Aorta (tissue), 5 donors: ENCODE measurements at regions not wholly inside any gene's neighbourhood (a gene's known extent, or its start where the extent isn't known, plus 50 kb on each side); places are given as distances from the start of the nearest gene placed in this dataset.

Experiments
- ATAC-seq: fragments of 200-7000 bp; cut with Tn5 transposase; one replicate; pipeline ENCODE4 v1.9.1; 2022; ENCODE audit warnings: moderate library complexity; ENCODE audit not compliant: low FRiP score
- DNase-seq, 2 donors: peaks; one replicate each; pipeline ENCODE4 v3.0.0-alpha.2; 2020
- H3K27ac ChIP-seq, 2 donors: one replicate each; pipeline ENCODE4 v1.5.1; 2013; ENCODE audit warnings: low read length in 2 of 2, mild to moderate bottlenecking in 2 of 2, moderate library complexity in 2 of 2, control low read depth in 1 of 2, inconsistent platforms in 1 of 2, low read depth in 1 of 2
- H3K27me3 ChIP-seq, 2 donors: one replicate each; pipeline ENCODE4 v1.6.1; 2013; ENCODE audit warnings: control low read depth in 1 of 2, low read length in 1 of 2, mild to moderate bottlenecking in 1 of 2, moderate library complexity in 1 of 2; ENCODE audit not compliant: insufficient read depth in 2 of 2, control insufficient read depth in 1 of 2
- H3K36me3 ChIP-seq, 2 donors: one replicate each; pipeline ENCODE4 v1.6.1; 2013; ENCODE audit warnings: control low read depth in 1 of 2, low read length in 1 of 2, mild to moderate bottlenecking in 1 of 2; ENCODE audit not compliant: insufficient read depth in 2 of 2, control insufficient read depth in 1 of 2
- H3K4me1 ChIP-seq, 2 donors: one replicate each; pipeline ENCODE4 v1.6.1; 2013; ENCODE audit warnings: low read length in 2 of 2, control low read depth in 1 of 2, mild to moderate bottlenecking in 1 of 2, moderate library complexity in 1 of 2; ENCODE audit not compliant: insufficient read depth in 2 of 2, control insufficient read depth in 1 of 2
- H3K4me3 ChIP-seq, 2 donors: one replicate each; pipeline ENCODE4 v1.5.1; 2013; ENCODE audit warnings: low read length in 2 of 2, control low read depth in 1 of 2, mild to moderate bottlenecking in 1 of 2
- H3K9me3 ChIP-seq: one replicate; pipeline ENCODE4 v1.6.1; 2013; ENCODE audit warnings: mild to moderate bottlenecking, low read length; ENCODE audit not compliant: control insufficient read depth
- WGBS, 2 donors: extraction: QIAGEN DNeasy Blood & Tissue Kit; methylation state at CpG; one replicate each; pipeline ENCODE4 v1.1.7; 2013; 5-methylcytosine and 5-hydroxymethylcytosine counted together
- intact Hi-C, 2 donors: fragments of 100-400 bp; cut with DNase I; formaldehyde crosslinking; loops; one replicate each; pipeline versions ENCODE4 v1.14.2 to v1.15.0; 2022
- donor health status: healthy with polysubstance abuse.
- donor health status: Bipolar disorder and iron deficiency.
- donor health status: DM: no; HTN: no; CAD: no.
- donor health status: DM: no; HTN: no; CAD: no.
- donor health status: DM: yes; HTN: yes; CAD: no.

DNA sequence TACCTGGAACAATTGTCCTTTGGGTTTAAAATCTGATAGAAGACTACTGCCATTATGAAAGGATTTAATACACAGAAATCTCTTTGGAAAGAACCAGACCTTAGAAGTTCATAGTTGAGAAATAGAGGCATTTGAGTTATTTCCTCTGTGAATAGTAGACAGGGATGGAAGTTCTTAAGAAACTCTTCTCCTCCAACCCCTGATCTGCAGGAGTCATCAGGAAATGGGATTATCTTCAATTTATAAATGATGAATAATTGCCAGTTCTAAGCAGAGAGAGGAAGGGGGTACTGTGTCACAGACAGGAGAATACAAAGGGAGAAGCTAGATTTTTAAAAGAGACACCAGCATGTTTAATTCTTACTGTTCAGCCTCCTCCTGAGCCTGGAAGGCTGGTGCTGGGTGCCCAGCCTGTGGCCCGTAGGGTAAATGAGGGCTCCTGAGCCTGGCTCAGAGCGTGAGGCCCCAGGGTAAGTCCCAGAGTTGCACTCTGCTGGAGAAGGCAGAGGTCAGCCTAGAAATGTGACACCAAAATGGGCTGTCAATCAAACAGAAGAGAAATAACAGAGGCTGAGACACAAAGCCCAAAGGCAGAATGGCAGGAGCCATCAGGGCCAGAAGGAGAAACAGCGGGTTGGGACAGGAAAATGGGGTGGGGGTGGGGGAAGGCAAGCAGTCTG is 58.2 kb upstream of the PKDCC start:
- intact Hi-C loops: no loop called here
- Histone ChIP-seq H3K9me3 (no peaks in the 10 kb centered on the region), H3K4me3 (no peak overlapping the region), H3K27me3 (no peaks in the 10 kb centered on the region), H3K36me3 (no peaks in the 10 kb centered on the region), H3K27ac (peak overlapping the region; percentile 87 to 99), H3K4me1 (peaks cover 3 to 4% of the 10 kb centered on the region in 2 donors)
- no peak for ATAC-seq
- no peak for DNase-seq
- 16 to 22% methylated on average over 3 of the region's 3 CpGs for WGBS, 2 donors

DNA sequence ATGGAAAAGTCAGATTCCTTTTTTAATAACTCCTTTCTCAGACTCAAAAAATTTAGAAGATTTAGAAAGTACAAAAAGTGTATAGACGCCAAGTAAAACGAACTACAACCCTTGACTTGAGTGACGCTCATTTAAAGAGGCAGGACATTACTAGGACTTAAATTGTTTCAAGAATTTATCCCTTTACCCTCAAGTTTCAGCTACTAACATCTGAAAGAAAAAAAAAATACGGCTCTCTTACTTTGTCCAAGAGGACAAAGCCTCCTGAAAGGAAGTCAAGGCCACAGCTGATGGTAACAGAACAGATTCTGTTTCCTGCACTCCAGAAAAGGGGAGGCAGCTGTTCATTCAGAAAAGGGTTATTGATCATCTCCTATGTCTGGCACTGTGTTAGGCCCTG is 57.6 kb upstream of the PKDCC start:
- peak overlapping the region; percentile 46 to 87 for H3K27ac ChIP-seq
- ATAC-seq (no peak), DNase-seq (no peak)
- 6% methylated on average over 4 of the region's 4 CpGs for WGBS, 2 donors
- H3K4me3 ChIP-seq: no peak overlapping the region
- no peaks in the 10 kb centered on the region for H3K9me3 ChIP-seq
- peaks cover 3 to 4% of the 10 kb centered on the region in 2 donors for H3K4me1 ChIP-seq
- H3K36me3 ChIP-seq: no peaks in the 10 kb centered on the region
- intact Hi-C loops: no loop called here
- H3K27me3 ChIP-seq: no peaks in the 10 kb centered on the region

DNA sequence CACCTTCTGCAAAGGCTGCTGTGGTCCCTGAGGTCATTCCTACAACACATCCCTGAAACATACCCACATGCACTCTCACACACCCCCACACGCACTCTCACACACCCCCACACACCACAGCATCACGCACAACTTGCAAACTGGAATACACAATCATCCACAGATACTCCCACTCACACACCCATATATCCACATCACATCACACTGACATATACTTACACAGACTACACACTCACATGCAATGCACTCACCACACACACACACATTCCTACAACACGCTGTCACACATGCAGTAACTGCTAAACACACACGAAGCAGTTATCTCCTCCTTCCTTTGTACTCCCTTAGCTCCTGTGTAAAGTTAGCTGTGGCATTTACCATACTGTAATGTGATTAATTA is 57.1 kb upstream of the PKDCC start:
- WGBS, 2 donors: 27 to 35% methylated on average over 4 of the region's 4 CpGs
- no peaks in the 10 kb centered on the region for H3K36me3 ChIP-seq
- H3K27ac ChIP-seq: peak overlapping the region; percentile 18 to 46
- peaks cover 3 to 4% of the 10 kb centered on the region in 2 donors for H3K4me1 ChIP-seq
- H3K27me3 ChIP-seq: no peaks in the 10 kb centered on the region
- intact Hi-C loops: no loop called here
- H3K4me3 ChIP-seq: no peak overlapping the region
- no peak for ATAC-seq
- H3K9me3 ChIP-seq: no peaks in the 10 kb centered on the region
- no peak for DNase-seq

DNA sequence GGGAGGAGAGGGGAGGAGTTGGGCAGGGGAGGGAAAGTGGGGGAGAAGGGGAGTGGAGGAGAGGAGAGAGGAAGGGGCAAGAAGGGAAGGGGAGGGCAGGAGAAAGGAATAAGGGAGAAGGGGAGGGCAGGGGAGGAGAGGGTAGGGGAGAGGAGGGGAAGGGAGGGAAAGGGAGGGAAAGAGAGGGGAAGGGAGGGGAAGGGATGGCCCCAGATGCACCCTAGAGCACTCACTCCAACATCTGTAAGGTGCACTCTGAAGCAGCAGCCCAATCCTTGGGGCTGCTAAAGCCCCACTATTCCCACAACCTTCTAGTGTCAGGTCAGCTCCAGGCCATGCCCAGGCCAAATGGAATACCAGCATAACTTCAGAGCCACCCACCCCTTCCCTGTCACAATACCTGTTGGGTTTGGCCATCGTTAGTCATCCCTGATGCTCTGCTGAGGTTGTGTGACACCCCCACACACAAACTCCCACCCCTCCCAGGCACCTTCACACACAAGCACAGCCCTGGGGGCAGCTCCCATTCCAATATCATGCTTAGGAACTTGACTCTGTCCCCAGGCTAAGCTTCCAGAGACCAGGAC is 55.7 kb upstream of the PKDCC start:
- H3K27ac ChIP-seq: no peak overlapping the region
- no peaks in the 10 kb centered on the region for H3K27me3 ChIP-seq
- no peak overlapping the region for H3K4me3 ChIP-seq
- H3K36me3 ChIP-seq: no peaks in the 10 kb centered on the region
- no peak for DNase-seq
- peaks cover 3 to 4% of the 10 kb centered on the region in 2 donors for H3K4me1 ChIP-seq
- intact Hi-C loops: no loop called here
- no peaks in the 10 kb centered on the region for H3K9me3 ChIP-seq
- 96 to 100% methylated on average over 1 of the region's 1 CpG for WGBS, 2 donors
- ATAC-seq: no peak

DNA sequence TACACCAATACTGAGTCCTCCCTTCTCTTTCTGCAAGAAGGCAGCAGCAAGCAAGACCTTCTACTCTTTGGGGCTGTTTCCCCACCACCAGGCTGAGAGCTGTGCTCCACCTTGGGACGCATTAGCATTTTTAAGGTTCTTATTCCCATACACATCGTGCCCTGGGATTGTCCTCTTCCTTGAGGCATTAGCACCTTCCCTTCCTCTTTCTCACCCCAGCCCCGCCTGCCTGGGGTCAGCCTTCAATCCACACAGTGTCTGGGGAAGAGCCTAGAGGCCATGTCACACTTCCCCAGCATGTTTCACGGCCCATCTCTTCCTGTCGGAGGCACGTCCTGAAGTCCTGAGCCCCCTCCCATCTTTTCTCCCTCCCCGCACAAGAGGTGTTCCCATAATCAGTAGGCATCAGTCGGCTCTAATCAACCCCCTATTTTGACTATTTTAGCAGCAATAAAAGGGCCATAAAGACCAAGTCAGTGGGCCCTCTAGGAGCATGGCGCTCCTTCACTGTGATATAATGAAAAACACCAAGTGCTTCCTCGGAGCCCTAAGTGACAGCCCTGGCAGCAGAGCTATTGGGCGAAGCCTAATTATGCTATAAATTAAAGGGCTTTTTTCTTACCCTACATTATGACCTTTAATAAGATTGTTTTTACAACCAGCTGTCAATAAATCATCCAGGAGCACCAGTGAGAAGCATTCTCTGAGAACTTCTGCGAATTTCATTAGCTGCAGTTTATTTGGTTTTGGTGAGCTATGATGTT is 55.0 kb upstream of the PKDCC start:
- no peaks in the 10 kb centered on the region for H3K27me3 ChIP-seq

DNA sequence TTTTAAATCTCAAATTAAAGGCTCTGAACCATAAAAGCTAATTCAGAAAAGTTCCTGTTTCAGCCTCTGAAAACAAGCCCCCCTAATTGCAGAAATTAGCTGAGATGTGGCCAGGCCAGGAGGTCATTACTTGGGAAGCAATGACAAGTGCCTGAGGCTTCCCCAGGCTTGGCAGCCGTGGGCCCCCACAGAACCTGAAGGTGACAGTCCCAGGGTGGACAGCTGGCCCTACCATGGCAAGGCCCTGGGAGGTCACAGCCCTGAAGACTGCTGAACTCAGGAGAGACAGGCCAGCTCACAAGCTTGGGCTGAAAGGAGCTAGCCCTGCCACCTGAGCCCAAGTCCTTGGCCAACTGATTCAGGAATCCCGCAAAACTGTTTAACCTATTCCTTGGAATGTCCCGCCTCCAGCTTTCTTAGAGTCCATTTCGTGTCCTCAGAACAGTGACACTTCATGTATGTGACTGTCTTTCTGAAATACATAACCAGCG is 54.3 kb upstream of the PKDCC start:
- Histone ChIP-seq H3K27me3 (no peaks in the 10 kb centered on the region), H3K4me3 (no peak overlapping the region), H3K27ac (no peak overlapping the region), H3K36me3 (no peaks in the 10 kb centered on the region), H3K4me1 (peaks cover 3 to 8% of the 10 kb centered on the region in 2 donors), H3K9me3 (no peaks in the 10 kb centered on the region)
- DNase-seq: no peak
- no peak for ATAC-seq
- intact Hi-C loops: no loop called here
- 89 to 97% methylated on average over 5 of the region's 5 CpGs for WGBS, 2 donors

More for the DNA sequence above, 55.0 kb upstream of the PKDCC start:
- H3K4me1 ChIP-seq: peaks cover 3 to 4% of the 10 kb centered on the region in 2 donors
- no peaks in the 10 kb centered on the region for H3K9me3 ChIP-seq
- DNase-seq (no peak), ATAC-seq (no peak)
- intact Hi-C loops: no loop called here
- H3K4me3 ChIP-seq: no peak overlapping the region
- no peaks in the 10 kb centered on the region for H3K36me3 ChIP-seq
- WGBS, 2 donors: 90 to 95% methylated on average over 12 of the region's 12 CpGs
- no peak overlapping the region for H3K27ac ChIP-seq

DNA sequence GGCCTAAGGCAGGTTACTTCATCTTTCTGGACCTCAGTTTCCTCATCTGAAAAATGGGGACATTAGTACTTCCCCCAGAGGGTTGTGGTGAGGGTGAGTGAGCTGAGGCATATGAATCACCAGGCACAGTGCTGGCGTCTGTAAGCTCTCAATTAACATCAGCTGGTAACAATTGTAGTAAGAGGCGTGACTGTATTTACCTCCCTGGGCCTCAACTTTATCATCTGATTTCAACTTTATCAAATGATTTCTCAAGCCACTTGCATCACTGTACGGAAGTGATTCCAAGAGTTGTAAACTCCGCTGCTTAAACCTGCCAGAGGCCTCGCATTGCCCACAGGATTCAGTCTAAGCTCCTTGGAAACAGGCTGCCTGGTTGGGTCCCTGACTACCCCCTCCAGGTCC is 53.6 kb upstream of the PKDCC start:
- intact Hi-C loops: no loop called here
- H3K9me3 ChIP-seq: no peaks in the 10 kb centered on the region
- peaks cover 3 to 9% of the 10 kb centered on the region in 2 donors for H3K4me1 ChIP-seq
- no peak for DNase-seq
- H3K27me3 ChIP-seq: no peaks in the 10 kb centered on the region
- 91 to 92% methylated on average over 5 of the region's 5 CpGs for WGBS, 2 donors
- no peaks in the 10 kb centered on the region for H3K36me3 ChIP-seq
- H3K4me3 ChIP-seq: no peak overlapping the region
- ATAC-seq: peak; percentile 9
- H3K27ac ChIP-seq: no peak overlapping the region

DNA sequence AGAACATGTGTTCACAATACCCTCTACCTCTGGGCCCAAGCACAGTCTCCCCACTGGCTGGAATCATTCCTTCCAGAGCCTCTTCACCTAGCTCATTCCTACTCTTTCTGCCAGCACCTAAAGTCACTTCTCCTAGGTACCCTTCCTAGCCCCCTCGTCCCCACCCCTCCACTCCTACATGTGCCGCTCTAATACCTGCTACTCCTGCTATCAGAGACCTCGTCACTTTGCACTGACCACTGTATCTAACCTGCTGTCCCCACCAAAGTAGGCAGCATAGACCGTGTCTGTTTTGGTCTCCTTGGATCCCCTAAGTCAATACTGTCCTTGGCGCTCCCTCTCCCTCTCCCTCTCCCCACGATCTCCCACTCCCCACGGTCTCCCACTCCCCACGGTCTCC is 53.2 kb upstream of the PKDCC start:
- Histone ChIP-seq H3K9me3 (no peaks in the 10 kb centered on the region), H3K4me3 (no peak overlapping the region), H3K27me3 (no peaks in the 10 kb centered on the region), H3K4me1 (peaks cover 3 to 9% of the 10 kb centered on the region in 2 donors), H3K27ac (no peak overlapping the region), H3K36me3 (no peaks in the 10 kb centered on the region)
- DNase-seq (no peak), ATAC-seq (no peak)
- WGBS, 2 donors: 96 to 97% methylated on average over 8 of the region's 8 CpGs
- intact Hi-C loops: loop anchor here in 1 of 2 donors (5.0 kb wide), 1 partner anchor 58 kb away; no protein-coding TSS in a partner anchor
